Psoas muscle (tissue), 7 donors: ENCODE measurements at regions not wholly inside any gene's neighbourhood (a gene's known extent, or its start where the extent isn't known, plus 50 kb on each side); places are given as distances from the start of the nearest gene placed in this dataset.

Experiments used
- ATAC-seq, 4 donors: fragments of 200-7000 bp; cut with Tn5 transposase; one replicate each; pipeline ENCODE4 v1.9.1; 2020; ENCODE audit warnings: moderate library complexity in 3 of 4, mild to moderate bottlenecking in 2 of 4
- DNase-seq, 2 donors: peaks; one replicate each; pipeline ENCODE4 v3.0.0-alpha.2; 2020
- H3K27ac ChIP-seq: fragments of 200-600 bp; one replicate; pipeline ENCODE4 v1.8.0; 2022
- H3K27me3 ChIP-seq, 3 donors: fragments of 200-600 bp in 1 of 3; one replicate each; pipeline versions ENCODE4 v1.6.1 to v1.8.0; 2013 to 2022; ENCODE audit warnings: low read length in 2 of 3, mild to moderate bottlenecking in 2 of 3, moderate library complexity in 1 of 3; ENCODE audit not compliant: insufficient read depth in 3 of 3
- H3K36me3 ChIP-seq, 2 donors: fragments of 200-600 bp in 1 of 2; one replicate each; pipeline versions ENCODE4 v1.6.1 to v1.8.0; 2013 to 2022; ENCODE audit warnings: low read depth in 1 of 2, mild to moderate bottlenecking in 1 of 2, moderate library complexity in 1 of 2; ENCODE audit not compliant: insufficient read depth in 1 of 2
- H3K4me1 ChIP-seq: fragments of 200-600 bp; one replicate; pipeline ENCODE4 v1.8.0; 2022
- H3K4me3 ChIP-seq: fragments of 200-600 bp; one replicate; pipeline ENCODE4 v1.8.0; 2022; ENCODE audit warnings: mild to moderate bottlenecking
- H3K9me3 ChIP-seq: fragments of 200-600 bp; one replicate; pipeline ENCODE4 v1.8.0; 2022
- CTCF ChIP-seq: fragments of 200-600 bp; IDR thresholded peaks from one replicate; pipeline ENCODE4 v1.8.0; 2022; ENCODE audit warnings: antibody characterized with exemption
- WGBS, 3 donors: extraction: QIAGEN DNeasy Blood & Tissue Kit; methylation state at CpG; one replicate each; pipeline versions ENCODE4 v1.1.6 to v1.1.7; 2013; 5-methylcytosine and 5-hydroxymethylcytosine counted together
- intact Hi-C, 2 donors: fragments of 100-400 bp; cut with DNase I; formaldehyde crosslinking; loops; one replicate each; pipeline versions ENCODE4 v1.11.0 to v1.14.2; 2022
- donor health status: healthy with polysubstance abuse.
- donor health status: DM: no; HTN: no; CAD: no; lungs with moderate emphysema.
- donor health status: Bipolar disorder and iron deficiency.
- donor health status: healthy.
- donor health status: DM: yes; HTN: yes; CAD: no.
- donor health status: DM: no; HTN: no; CAD: no.
- donor health status: DM: yes; HTN: yes; CAD: no.

DNA sequence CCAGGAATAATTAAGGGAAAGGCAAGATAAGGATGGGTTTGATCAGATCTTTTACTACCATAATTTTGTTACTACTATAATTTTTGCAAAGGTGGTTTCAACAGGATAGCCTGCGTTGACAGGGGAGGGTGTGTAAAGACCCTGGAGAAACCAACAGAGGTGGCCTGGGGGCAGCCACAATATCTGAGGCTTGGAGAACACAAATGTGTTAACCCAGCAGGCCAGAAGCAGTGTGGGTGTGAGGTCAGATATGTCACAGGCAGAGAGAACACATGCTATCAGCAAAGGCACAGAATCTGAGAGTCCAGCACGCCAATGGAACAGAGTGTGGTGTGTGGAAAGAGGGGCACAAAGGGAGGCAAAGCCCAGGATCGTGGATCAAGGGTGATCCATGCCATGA, 399.4 kb upstream of the TRIB2 start:
- no peak for TF ChIP-seq CTCF
- ATAC-seq (no peak), DNase-seq (no peak)
- intact Hi-C loops, result no loop called here
- Histone ChIP-seq H3K4me3 (no peak overlapping the region), H3K27ac (no peak overlapping the region), H3K36me3 (no peaks in the 10 kb centered on the region), H3K9me3 (no peaks in the 10 kb centered on the region), H3K27me3 (no peaks in the 10 kb centered on the region), H3K4me1 (no peaks in the 10 kb centered on the region)
- 64 to 67% (median 64%) methylated on average over 3 of the region's 3 CpGs for WGBS, 3 donors

DNA sequence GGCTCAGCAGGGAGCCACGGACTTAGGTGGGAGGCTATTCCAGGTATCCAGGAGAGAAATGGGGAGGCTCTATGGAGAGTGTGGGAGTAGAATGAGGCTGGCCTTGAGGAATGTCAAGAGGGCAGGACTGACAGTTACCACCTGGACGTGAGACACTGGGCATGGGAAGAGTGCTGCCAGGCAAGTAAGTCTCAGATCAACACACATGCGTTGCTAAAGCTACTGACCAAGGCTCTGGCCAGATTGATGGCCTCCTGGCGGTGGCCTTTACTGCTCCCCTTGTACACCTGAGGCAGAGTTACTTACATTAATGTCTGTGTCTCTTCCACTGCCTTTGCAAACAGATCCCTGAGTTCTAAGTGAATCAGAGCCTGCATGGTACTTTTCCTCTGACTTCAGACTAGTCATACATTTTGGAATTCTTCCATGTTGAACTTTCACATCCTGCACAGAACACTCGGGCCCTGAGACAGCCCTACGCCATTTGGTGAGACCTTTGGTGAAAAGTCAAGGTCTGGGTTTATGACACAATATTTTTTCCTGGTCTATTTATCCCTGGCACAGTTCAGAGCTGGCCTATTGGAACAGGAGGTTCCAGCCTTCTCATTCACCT, 398.8 kb upstream of the TRIB2 start:
- WGBS, 3 donors, result 75 to 84% (median 84%) methylated on average over 6 of the region's 6 CpGs
- Histone ChIP-seq H3K9me3 (no peaks in the 10 kb centered on the region), H3K4me1 (no peaks in the 10 kb centered on the region), H3K36me3 (no peaks in the 10 kb centered on the region), H3K27me3 (no peaks in the 10 kb centered on the region), H3K4me3 (no peak overlapping the region), H3K27ac (no peak overlapping the region)
- DNase-seq (no peak), ATAC-seq (no peak)
- TF ChIP-seq CTCF, result no peak
- intact Hi-C loops, result no loop called here

- ATAC-seq, result no peak
- H3K27ac ChIP-seq, result no peak overlapping the region
Observed at GRCh38 chr2:12318427-12319057, 398.2 kb upstream of the TRIB2 start.

GRCh38 chr2:12320027-12320734, 396.6 kb upstream of the TRIB2 start:
- ATAC-seq, result no peak
- WGBS, 3 donors, result 40 to 66% (median 45%) methylated on average over 7 of the region's 7 CpGs
- H3K27ac ChIP-seq, result no peak overlapping the region
- no peak for DNase-seq
- no peaks in the 10 kb centered on the region for H3K9me3 ChIP-seq
- H3K4me3 ChIP-seq, result no peak overlapping the region
- no peaks in the 10 kb centered on the region for H3K4me1 ChIP-seq
- no peaks in the 10 kb centered on the region for H3K36me3 ChIP-seq
- no peak for TF ChIP-seq CTCF
- intact Hi-C loops, result no loop called here
- no peaks in the 10 kb centered on the region for H3K27me3 ChIP-seq

More at GRCh38 chr2:12318427-12319057, 398.2 kb upstream of the TRIB2 start:
- Histone ChIP-seq H3K36me3 (no peaks in the 10 kb centered on the region), H3K27me3 (no peaks in the 10 kb centered on the region), H3K9me3 (no peaks in the 10 kb centered on the region), H3K4me1 (no peaks in the 10 kb centered on the region), H3K4me3 (no peak overlapping the region)
- TF ChIP-seq CTCF, result no peak
- intact Hi-C loops, result no loop called here
- no peak for DNase-seq
- WGBS, 3 donors, result 90 to 92% (median 91%) methylated on average over 8 of the region's 8 CpGs
